ENCODE measurements at regions not wholly inside any gene's neighbourhood (a gene's known extent, or its start where the extent isn't known, plus 50 kb on each side); places are given as distances from the start of the nearest gene placed in this dataset.

GRCh38 chrX:118167361-118167760 is 50.8 kb upstream of the KLHL13 start:
- DNase-seq (ENCODE audit: low read depth) = no peak

- no peak for DNase-seq (ENCODE audit: low read depth)
These were observed 54.7 kb upstream of the KLHL13 start for GRCh38 chrX:118171356-118171755.

DNA sequence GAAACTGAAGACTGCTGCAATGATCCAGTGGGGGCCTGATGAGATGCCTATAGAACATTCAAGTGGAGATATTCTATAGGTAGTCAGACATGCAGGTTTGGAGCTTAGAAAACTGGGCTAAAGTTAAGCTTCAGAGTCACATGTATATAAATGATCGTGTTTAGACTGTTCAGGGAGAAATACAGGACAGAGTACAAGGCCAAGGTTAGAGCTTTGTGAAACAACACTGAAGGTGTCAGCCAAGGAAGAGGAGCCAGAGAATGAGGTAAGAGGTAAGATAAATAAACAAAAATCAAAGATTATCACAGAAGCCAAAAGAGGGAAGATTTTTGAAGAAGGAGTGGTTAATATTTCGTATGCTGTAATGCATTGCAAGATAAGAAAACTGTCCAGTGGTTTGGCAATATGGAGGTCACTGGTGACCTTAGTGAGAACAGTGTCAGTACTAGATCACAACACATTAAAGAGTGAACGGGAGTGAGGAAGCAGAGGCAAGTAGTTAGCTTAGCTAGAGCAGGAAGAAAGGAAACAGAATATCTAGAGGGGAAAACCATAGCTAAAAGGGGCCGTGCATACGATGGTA is 58.0 kb upstream of the KLHL13 start:
- no peak for DNase-seq (ENCODE audit: low read depth)

DNA sequence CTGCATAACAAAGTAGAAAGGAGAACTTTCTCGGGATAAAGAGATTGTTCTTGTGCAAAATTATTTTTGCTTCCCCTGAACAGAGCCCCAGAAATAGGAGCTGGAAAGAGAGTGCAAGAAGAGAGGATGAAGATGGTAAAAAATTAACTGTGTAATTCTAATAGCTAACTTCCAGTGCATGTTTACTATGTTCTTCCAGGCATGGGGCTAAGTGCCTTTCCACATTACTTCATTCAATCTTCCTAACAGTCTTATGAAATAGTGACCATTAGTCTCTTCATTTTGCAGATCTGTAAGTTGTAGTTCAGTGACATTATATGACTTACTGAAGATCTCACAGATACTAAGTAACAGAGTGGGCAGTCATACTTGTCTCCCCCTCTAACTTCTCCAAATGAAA is 61.1 kb upstream of the KLHL13 start:
- no peak for DNase-seq (ENCODE audit: low read depth)

GRCh38 chrX:118178450-118178849 is 61.8 kb upstream of the KLHL13 start:
- DNase-seq (ENCODE audit: low read depth) = no peak

- DNase-seq (ENCODE audit: low read depth) = no peak
These were observed 62.6 kb upstream of the KLHL13 start for GRCh38 chrX:118179161-118179560.

- no peak for DNase-seq (ENCODE audit: low read depth)
These were observed 63.1 kb upstream of the KLHL13 start for GRCh38 chrX:118179718-118180117.

DNA sequence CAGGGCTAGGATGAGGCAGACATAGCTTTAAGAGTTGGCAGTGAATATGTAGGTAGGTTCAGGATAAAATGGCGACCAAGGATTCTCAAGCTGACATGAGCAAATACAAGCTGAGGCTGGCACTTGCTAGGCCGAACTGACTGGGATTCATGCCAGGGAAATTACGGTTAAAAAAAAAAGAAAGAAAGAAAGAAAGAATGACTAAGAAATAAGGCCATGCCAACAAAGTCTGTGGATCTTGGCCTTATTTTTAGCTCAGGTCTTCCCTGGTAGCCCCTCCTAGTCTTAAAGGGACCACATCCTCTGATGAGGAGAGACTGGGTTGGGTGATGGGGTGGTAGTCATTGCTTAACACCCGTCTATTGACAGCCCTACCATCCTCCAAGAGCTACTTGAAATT is 64.4 kb upstream of the KLHL13 start:
- DNase-seq (ENCODE audit: low read depth) = peak; percentile 1

DNA sequence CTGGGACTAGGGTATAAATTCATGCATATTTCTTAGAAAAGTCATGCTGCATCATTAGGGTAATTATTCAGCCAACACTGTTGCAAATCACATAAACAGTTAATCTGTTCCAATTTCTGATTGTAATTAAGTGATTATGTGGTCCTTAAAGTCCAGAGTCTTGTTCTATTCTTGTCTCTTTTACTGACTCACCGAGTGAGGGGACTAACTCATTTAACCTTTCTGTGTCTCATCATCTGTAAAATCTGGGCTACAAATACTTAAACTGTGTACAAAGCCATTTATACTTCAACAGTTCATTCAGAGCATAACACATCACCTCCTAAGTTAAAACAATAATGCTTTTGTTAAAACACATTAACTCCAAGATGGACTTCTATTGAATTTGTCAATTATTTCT is 65.4 kb upstream of the KLHL13 start:
- DNase-seq (ENCODE audit: low read depth) = no peak

DNA sequence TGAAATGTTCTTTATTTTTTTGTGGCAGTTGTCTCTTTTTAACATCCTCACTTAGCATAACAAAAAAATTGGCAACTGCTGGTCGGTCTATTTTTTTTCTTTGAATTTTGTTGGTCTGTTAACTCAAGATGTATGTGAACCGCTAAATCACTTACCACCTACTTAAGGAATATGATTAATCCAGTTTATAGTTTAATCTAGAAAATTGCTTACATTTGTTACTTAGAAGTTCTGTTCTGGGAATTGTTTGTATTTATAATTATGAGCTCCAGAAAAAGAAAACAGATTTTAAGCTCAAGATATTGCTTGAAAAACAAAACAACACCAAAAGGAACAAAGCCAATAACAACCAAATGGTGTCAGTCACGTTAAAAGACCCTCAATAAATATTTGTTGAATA is 66.1 kb upstream of the KLHL13 start:
- DNase-seq (ENCODE audit: low read depth) = no peak

GRCh38 chrX:118183606-118184005 is 67.0 kb upstream of the KLHL13 start:
- no peak for DNase-seq (ENCODE audit: low read depth)

GRCh38 chrX:118187100-118187499 is 70.5 kb upstream of the KLHL13 start:
- no peak for DNase-seq (ENCODE audit: low read depth)

DNA sequence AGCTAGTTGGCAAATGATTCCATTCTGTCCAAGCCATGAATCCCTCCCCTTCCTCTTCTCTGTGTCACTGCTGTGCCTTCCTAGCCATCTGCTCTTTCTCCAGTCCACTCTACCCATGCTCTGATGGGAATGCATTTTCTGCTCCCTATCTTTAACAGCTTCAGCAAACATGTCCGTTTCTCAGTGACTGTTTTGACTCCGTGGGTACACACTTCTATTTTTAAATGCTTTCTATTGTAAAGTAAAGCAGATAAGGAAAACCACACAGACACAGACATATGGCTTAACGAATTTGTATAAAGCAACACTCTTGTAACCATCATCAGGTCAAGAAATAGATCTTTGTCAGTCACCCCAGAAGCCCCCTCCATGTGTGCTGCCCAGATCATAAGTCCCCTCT is 72.4 kb upstream of the KLHL13 start:
- no peak for DNase-seq (ENCODE audit: low read depth)

- no peak for DNase-seq (ENCODE audit: low read depth)
These were observed 73.0 kb upstream of the KLHL13 start for GRCh38 chrX:118189628-118190027.

DNA sequence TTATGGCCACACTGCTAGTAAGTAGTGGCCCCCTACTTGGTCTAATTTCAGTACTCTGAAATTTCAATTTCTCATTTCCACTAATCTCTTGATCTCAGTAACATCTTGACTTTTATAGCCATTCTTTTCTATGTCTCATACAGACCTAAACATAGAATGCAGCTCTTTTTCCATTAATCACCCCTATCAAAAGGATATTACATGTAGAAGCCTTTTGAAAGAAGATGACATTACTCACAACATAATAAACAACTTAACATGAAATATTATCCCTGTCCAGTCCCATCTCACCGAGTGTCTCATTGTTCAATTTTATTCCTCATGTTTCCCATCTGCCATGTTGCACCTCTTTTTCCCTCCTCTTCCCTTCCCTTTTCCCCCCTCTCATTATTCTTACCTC is 81.1 kb upstream of the KLHL13 start:
- no peak for DNase-seq (ENCODE audit: low read depth)

GRCh38 chrX:118198577-118198976 is 82.0 kb upstream of the KLHL13 start:
- no peak for DNase-seq (ENCODE audit: low read depth)

- DNase-seq (ENCODE audit: low read depth) = no peak
These were observed 83.4 kb upstream of the KLHL13 start for GRCh38 chrX:118199997-118200396.

DNA sequence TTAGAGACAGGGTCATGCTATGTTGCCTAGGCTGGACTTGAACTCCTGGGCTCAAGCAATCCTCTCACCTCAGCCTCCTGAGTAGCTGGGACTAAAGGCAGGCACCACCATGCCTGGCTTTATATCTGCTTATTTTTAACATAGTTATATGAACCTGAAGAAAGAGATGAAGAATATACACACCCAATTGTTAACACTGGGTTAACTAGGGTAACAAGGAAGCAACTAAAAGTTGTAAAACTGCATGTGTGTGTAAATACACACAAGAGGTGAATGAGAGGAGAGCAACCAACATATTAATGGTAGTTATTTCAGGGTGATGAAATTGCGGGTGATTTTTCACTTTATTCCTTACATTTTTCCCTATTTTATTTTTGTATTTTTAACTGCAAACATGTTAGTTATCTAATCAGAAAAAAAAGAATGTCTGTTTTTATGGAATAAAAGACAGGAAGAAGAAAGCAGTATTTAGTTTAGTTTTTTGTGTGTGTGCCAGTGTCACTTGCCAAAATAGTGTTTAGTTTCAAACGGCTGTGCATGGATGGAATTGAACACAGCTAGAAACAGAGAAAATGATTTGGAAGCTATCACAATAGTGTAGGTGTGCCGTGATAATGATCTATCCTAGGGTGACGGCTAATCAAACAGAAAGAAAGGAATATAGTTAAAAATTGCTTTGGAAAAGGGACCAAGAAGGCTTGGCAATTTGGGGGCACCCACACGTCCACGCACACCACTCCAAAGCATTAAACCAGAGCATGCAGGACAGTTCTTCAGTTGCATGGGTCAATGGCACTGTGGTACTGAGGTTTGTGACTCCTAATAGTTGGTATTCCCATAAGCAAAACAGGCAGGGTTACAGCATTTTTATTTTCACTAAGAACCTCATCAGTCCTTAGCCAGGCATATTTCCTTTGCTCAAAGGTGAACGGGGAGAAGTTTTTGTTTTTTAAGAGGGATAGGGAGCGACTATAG is 89.1 kb upstream of the KLHL13 start:
- no peak for DNase-seq (ENCODE audit: low read depth)

GRCh38 chrX:118207831-118208453 is 91.3 kb upstream of the KLHL13 start:
- no peak for DNase-seq (ENCODE audit: low read depth)

DNA sequence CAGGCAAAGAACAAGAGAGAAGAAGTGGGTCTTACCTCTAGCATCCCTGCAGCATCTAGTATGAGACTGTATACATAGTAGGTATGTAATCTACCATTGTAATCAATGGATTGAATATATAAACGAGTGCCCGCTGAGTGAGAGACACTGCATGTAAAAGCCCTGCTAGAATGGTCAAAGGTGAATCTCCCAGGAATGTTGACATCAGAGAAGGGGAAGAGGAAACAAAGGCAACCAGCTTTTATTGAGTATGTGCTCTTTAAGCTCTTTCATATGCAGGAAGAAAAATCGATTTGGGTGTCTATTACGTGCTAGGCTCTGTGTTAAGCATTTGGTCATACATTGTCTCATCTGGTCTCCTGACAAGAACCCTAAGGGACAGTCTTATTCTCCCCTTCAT is 91.9 kb upstream of the KLHL13 start:
- DNase-seq (ENCODE audit: low read depth) = no peak

DNA sequence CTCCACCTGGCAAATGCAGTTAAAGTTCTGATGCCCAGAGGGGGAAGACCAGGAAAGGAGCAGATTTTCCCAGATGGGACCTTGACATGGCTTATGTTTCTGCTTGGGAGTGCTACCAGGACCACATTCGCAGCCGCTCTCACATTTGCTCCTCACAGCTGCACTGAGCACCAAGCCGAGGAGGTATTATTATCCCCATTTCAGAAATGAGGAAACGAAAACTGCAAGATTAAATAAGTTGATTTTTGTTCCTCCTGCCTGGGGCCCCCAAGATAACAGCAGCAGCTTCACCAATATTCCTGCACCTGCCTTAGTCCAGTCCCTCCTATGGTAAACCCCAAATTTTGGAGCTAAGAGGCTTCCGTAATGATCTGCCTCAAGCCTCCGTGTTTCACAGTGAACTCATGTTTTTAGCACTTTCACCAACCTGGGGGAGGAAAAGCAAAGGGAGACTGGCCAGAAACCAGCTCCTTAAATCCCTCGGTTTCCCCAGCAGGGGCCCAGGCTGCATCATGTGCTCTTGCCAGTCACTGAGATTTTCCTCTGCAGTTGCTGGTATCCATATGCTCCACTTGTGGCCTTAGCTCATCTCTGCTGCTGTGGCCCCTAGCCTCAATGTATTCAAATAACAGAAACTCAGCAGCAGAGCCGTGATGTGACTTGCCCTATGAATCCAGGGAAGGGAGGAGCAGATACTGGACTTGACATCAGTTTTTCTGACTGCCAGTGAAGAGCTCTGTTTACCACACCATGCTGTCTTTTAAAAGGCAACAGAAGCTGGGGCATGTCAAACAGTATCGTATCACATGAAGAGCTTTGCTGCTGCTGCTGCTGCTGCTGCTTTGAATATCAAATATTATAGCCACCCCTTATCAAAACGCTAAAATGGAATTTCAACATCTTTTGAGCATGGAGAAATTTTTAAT is 95.5 kb upstream of the KLHL13 start:
- DNase-seq (ENCODE audit: low read depth) = no peak

DNA sequence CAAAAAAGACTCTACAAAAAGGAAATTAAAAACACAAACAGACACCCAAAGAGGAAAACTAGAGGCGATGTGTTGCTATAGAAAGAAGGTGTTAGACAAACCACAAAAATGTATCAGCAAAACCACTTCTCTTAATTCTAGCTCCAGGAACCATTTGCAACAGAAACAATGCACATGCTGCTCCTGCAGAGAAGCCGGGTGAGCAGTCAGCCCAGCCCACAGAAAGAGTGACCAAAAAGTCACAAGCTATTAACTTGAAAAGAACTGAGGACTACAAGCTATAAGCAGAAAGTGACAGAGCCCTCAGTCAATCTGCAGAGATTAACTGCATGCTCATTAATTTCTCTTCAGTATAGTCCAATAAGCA is 96.2 kb upstream of the KLHL13 start:
- no peak for DNase-seq (ENCODE audit: low read depth)

Measured in iris pigment epithelial cell (primary cell).